HG03175 (cell line): ENCODE measurements at regions not wholly inside any gene's neighbourhood (a gene's known extent, or its start where the extent isn't known, plus 50 kb on each side); places are given as distances from the start of the nearest gene placed in this dataset.

ENCODE experiments used
- ATAC-seq: cut with Tn5 transposase; IDR thresholded peaks from one replicate; pipeline ENCODE4 v1.9.1; 2021; ENCODE audit warnings: mild to moderate bottlenecking, moderate library complexity; ENCODE audit not compliant: unreplicated experiment

DNA sequence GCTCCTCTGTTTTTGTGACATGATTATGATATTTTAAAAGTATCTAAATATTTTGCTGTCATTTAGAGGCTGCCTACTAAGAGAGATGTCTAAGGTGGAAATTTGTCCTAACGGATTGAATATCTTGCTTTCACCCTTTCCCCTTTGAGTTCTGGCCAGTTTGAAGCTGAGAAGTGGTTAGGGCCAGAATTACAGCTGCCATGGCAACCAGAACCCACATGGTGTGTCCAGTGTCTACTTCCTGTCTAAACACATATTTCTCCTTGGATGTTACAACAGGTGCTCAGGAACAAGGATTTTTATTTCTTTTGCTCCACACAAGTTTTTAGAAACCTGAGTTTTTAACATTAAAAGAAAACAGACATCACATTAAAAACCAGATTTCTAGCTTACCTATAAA lies 335.1 kb upstream of the OR4E1 start:
- no peak for ATAC-seq

- no peak for ATAC-seq
Observed at GRCh38 chr14:22007784-22008412, 334.3 kb upstream of the OR4E1 start.

GRCh38 chr14:22007363-22007762 lies 333.7 kb upstream of the OR4E1 start:
- ATAC-seq, result no peak

GRCh38 chr14:22003461-22003860 lies 329.8 kb upstream of the OR4E1 start:
- no peak for ATAC-seq

DNA sequence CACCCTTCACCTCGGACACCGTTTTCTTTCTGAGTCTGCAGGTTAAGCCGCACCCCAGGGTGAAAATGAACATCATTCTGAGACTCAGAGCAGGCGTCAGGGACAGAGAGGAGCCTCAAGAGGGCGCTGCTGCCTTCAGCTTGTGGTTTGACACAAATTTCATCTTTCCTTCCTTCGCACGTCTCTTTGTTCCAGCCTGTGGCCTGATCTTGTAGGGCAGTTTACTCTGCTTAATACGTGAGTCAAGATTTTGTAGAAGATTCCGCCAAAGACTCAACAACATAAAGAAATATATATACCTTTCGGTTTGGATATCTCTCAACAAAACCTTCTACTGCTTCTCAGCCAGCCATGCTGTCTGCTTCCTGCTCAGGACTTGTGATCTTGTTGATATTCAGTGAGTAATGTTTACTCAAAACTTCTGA lies 329.3 kb upstream of the OR4E1 start:
- ATAC-seq, result no peak

DNA sequence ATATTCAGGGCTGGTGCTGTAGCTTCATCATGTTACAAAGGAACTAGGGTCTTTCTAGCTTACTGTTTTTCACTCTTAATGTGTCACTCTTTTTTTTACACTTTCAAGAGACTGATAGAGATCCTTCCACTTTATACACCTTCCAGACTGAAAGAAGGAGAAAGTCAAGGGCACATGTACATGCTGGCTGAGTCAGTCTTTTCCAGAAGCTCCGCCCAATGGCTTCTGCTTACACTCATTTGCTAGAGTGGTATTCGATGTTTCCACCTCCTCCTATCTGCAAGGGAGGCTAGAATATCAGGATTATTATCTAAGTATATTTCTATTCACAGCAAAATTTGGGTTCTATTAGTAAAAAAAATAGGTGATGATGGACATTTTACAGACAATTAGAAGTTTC lies 325.8 kb upstream of the OR4E1 start:
- no peak for ATAC-seq

- no peak for ATAC-seq
Observed at GRCh38 chr14:21997300-21997699, 323.7 kb upstream of the OR4E1 start.

GRCh38 chr14:21995332-21995731 lies 321.7 kb upstream of the OR4E1 start:
- no peak for ATAC-seq

- ATAC-seq, result no peak
Observed at GRCh38 chr14:21993837-21994236, 320.2 kb upstream of the OR4E1 start.

DNA sequence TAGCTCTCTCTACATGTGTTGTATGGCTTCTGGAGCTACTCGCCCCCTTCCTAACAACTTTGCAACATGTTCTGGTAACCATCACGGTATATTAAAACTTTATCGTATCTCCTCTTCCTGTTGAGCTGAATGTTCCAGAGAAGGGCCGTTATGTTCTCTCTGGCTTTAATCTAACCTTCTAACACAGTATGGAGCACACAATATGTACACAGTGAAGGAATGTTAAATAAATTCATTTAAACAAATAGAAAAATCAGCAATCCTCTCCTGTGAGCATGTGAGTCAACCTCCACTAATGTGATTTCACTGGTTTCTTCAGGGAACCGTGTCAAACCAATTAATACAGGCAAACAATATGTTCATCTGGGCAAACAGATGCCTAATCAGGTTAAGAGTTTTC lies 319.5 kb upstream of the OR4E1 start:
- ATAC-seq, result no peak

- no peak for ATAC-seq
Observed at GRCh38 chr14:21991130-21991529, 317.5 kb upstream of the OR4E1 start.

DNA sequence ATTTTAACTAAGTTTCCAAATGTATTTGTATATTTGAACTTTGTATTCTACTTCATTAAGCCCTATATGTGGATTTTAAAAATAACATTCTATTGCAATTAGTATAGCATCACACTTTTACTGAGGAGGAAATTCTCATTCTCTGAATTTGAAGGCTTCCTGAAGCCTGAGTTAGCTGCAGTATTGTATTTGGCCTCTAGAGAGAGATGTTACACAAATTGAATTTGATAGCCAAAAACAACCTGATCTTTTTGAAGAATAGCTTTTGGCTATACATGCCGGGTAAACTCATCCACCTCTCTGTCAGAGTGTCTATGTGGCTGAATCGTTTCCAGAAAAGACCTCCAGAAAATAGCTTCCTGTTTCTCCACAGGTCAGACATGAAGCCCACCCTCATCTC lies 316.5 kb upstream of the OR4E1 start:
- no peak for ATAC-seq

- ATAC-seq, result no peak
Observed at GRCh38 chr14:21989090-21989489, 315.5 kb upstream of the OR4E1 start.

DNA sequence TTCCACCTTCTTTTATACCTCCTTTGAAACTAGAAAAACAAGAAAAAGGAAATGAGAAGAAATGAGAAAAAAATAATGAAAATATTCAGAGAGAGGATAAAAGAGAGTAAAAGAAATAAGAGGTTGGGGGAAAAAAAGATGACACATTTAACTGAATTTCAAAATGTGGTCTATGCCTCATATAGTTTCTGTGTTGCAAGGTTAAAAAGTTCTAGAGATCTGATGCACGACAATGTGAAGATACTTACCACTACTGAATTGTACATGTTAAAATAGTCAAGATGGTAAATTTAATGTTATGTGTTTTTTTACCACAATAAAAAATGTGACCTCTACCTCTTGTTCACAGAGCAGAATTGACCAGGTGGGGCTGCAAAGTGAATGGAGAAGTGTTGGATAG lies 314.8 kb upstream of the OR4E1 start:
- ATAC-seq, result no peak

- ATAC-seq, result no peak
Observed at GRCh38 chr14:21987937-21988336, 314.3 kb upstream of the OR4E1 start.

- ATAC-seq, result no peak
Observed at GRCh38 chr14:21985081-21985480, 311.5 kb upstream of the OR4E1 start.

- no peak for ATAC-seq
Observed at GRCh38 chr14:21978999-21979314, 305.3 kb upstream of the OR4E1 start.

GRCh38 chr14:21978184-21978998 lies 304.8 kb upstream of the OR4E1 start:
- no peak for ATAC-seq

DNA sequence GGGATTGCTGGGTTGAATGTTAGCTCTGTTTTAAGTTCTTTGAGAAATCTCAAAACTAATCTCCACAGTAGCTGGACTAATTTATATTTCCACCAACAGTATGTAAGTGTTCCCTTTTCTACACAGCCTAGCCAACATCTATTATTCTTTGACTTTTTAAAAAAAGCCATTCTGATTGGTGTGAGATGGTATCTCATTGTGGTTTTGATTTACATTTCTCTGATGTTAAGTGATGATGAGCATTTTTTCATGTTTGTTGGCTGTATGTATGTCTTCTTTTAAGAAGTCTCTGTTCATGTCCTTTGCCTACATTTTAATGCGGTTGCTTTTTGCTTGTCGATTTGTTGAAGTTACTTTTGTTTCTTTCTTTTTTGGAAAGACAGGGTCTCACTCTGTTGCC lies 301.1 kb upstream of the OR4E1 start:
- no peak for ATAC-seq

GRCh38 chr14:21965042-21965441 lies 291.4 kb upstream of the OR4E1 start:
- ATAC-seq, result no peak

- no peak for ATAC-seq
Observed at GRCh38 chr14:21964180-21964579, 290.6 kb upstream of the OR4E1 start.

DNA sequence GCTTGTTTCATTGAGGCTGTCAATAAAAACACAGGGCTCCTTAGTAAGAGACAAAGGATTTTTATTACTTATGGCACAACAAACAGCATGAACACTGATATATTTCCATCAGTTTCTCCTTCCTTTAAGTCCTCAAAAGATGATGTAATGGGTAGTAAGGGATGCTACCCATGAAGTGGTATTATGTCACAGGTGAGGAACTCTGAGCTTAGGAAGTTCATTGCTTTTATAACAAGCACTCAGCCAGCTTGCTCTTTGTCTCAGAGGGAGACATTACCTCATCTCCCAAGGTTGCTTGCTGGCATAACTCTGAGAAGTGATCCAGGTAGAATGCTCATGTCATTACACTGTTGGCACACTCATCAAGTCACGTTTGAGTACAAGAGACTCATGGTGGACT lies 287.0 kb upstream of the OR4E1 start:
- no peak for ATAC-seq

GRCh38 chr14:21941885-21942284 lies 268.3 kb upstream of the OR4E1 start:
- ATAC-seq, result no peak
